ENCODE measurements at regions not wholly inside any gene's neighbourhood (a gene's known extent, or its start where the extent isn't known, plus 50 kb on each side); places are given as distances from the start of the nearest gene placed in this dataset.
"Not testable (repeated sequence)": the region's sequence is repeated elsewhere in the genome, so short reads cannot be mapped to it uniquely, and the experiment has no call there.

GRCh38 chr12:114073076-114073475 is 107.0 kb upstream of the RBM19 start:
- DNase-seq (ENCODE audit: low read depth), result no peak
- TF ChIP-seq, protein P1, sequence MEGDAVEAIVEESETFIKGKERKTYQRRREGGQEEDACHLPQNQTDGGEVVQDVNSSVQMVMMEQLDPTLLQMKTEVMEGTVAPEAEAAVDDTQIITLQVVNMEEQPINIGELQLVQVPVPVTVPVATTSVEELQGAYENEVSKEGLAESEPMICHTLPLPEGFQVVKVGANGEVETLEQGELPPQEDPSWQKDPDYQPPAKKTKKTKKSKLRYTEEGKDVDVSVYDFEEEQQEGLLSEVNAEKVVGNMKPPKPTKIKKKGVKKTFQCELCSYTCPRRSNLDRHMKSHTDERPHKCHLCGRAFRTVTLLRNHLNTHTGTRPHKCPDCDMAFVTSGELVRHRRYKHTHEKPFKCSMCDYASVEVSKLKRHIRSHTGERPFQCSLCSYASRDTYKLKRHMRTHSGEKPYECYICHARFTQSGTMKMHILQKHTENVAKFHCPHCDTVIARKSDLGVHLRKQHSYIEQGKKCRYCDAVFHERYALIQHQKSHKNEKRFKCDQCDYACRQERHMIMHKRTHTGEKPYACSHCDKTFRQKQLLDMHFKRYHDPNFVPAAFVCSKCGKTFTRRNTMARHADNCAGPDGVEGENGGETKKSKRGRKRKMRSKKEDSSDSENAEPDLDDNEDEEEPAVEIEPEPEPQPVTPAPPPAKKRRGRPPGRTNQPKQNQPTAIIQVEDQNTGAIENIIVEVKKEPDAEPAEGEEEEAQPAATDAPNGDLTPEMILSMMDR (IDR thresholded peaks at IDR 0.05; ENCODE audit: insufficient read depth, low read length, poor library complexity, severe bottlenecking), result no peak
- Histone ChIP-seq H3K27me3 (ENCODE audit: control insufficient read depth, insufficient read depth, low read length) (no peaks in the 10 kb centered on the region), H3K36me3 (ENCODE audit: control insufficient read depth, insufficient read depth, low read length) (no peaks in the 10 kb centered on the region), H3K4me3 (ENCODE audit: low read depth, low read length) (no peak overlapping the region)

DNA sequence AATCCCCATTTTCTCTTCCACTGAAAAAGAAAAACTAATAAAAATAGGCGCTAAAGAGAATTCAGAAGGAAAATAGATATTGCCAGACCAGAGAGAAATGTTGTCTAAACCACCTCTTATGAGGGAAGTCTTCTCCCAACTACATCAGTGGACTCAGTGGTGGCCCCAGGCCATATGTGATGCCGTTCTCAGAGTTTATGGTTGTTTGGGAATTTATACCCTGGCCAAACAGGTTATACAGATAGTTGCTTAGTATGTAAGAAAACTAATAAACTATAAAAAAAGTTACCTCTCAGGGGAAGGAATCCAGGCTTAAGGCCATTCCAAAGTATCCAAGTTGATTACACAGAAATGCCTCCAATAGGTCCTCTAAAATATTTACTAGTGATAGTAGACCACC is 103.4 kb upstream of the RBM19 start:
- DNase-seq (ENCODE audit: low read depth), result no peak
- no peaks in the 10 kb centered on the region for H3K36me3 ChIP-seq (ENCODE audit: control insufficient read depth, insufficient read depth, low read length)

DNA sequence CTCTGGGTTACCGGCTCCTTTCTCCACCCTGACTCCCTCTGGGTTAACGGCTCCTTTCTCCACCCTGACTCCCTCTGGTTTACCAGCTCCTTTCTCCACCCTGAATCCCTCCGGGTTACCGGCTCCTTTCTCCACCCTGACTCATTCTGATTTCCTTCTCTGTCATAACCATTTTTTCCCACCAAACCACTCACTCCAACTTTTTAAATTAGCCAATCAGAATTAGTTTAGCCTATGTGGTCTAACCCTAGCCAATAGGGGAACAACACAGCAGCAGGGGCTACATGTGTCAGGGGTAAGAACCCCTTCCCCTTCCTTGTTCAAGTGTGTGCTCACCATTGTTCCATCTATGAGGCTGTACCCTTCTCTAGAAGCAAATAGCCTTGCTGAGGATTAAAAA is 98.4 kb upstream of the RBM19 start:
- no peak overlapping the region for H3K4me3 ChIP-seq (ENCODE audit: low read depth, low read length)
- DNase-seq (ENCODE audit: low read depth), result no peak
- TF ChIP-seq, protein P1 (IDR thresholded peaks at IDR 0.05; ENCODE audit: insufficient read depth, low read length, poor library complexity, severe bottlenecking), result no peak
- no peaks in the 10 kb centered on the region for H3K36me3 ChIP-seq (ENCODE audit: control insufficient read depth, insufficient read depth, low read length)
- no peaks in the 10 kb centered on the region for H3K27me3 ChIP-seq (ENCODE audit: control insufficient read depth, insufficient read depth, low read length)

More for the DNA sequence above, 103.4 kb upstream of the RBM19 start:
- TF ChIP-seq, protein P1 (IDR thresholded peaks at IDR 0.05; ENCODE audit: insufficient read depth, low read length, poor library complexity, severe bottlenecking), result no peak
- no peaks in the 10 kb centered on the region for H3K27me3 ChIP-seq (ENCODE audit: control insufficient read depth, insufficient read depth, low read length)
- no peak overlapping the region for H3K4me3 ChIP-seq (ENCODE audit: low read depth, low read length)

DNA sequence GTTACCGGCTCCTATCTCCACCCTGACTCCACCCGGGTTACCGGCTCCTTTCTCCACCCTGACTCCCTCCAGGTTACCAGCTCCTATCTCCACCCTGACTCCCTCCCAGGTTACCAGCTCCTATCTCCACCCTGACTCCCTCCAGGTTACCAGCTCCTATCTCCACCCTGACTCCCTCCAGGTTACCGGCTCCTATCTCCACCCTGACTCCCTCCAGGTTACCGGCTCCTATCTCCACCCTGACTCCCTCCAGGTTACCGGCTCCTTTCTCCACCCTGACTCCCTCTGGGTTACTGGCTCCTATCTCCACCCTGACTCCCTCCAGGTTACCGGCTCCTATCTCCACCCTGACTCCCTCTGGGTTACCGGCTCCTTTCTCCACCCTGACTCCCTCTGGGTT is 97.9 kb upstream of the RBM19 start:
- H3K27me3 ChIP-seq (ENCODE audit: control insufficient read depth, insufficient read depth, low read length); H3K4me3 ChIP-seq (ENCODE audit: low read depth, low read length); H3K36me3 ChIP-seq (ENCODE audit: control insufficient read depth, insufficient read depth, low read length); DNase-seq (ENCODE audit: low read depth): not testable (repeated sequence)

- no peaks in the 10 kb centered on the region for H3K36me3 ChIP-seq (ENCODE audit: control insufficient read depth, insufficient read depth, low read length)
- H3K27me3 ChIP-seq (ENCODE audit: control insufficient read depth, insufficient read depth, low read length), result no peaks in the 10 kb centered on the region
- TF ChIP-seq, protein P1 (IDR thresholded peaks at IDR 0.05; ENCODE audit: insufficient read depth, low read length, poor library complexity, severe bottlenecking), result no peak
- no peak overlapping the region for H3K4me3 ChIP-seq (ENCODE audit: low read depth, low read length)
- no peak for DNase-seq (ENCODE audit: low read depth)
Observed at GRCh38 chr12:114063435-114063834, 97.3 kb upstream of the RBM19 start.

DNA sequence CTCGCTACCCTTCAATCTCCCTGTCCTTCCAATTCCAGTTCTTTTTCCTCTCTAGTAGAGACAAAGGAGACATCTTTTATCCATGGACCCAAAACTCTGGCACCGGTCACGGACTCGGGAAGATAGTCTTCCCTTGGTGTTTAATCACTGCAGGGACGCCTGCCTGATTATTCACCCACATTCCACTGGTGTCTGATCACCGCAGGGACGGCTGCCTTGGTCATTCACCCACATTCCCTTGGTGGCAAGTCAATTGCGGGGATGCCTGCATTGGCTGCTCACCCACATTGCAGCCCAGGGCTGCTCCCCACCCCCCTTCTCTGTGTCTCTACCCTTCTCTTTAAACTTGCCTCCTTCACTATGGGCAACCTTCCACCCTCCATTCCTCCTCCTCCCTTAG is 90.2 kb upstream of the RBM19 start:
- H3K36me3 ChIP-seq (ENCODE audit: control insufficient read depth, insufficient read depth, low read length); H3K4me3 ChIP-seq (ENCODE audit: low read depth, low read length); H3K27me3 ChIP-seq (ENCODE audit: control insufficient read depth, insufficient read depth, low read length): not testable (repeated sequence)
- DNase-seq (ENCODE audit: low read depth), result peak; percentile 1

GRCh38 chr12:114054982-114055381 is 88.9 kb upstream of the RBM19 start:
- DNase-seq (ENCODE audit: low read depth), result no peak
- TF ChIP-seq, protein P1 (IDR thresholded peaks at IDR 0.05; ENCODE audit: insufficient read depth, low read length, poor library complexity, severe bottlenecking), result no peak
- no peak overlapping the region for H3K4me3 ChIP-seq (ENCODE audit: low read depth, low read length)
- H3K36me3 ChIP-seq (ENCODE audit: control insufficient read depth, insufficient read depth, low read length), result no peaks in the 10 kb centered on the region
- no peaks in the 10 kb centered on the region for H3K27me3 ChIP-seq (ENCODE audit: control insufficient read depth, insufficient read depth, low read length)

Measured in kidney epithelial cell (primary cell).